Prostate gland (tissue), 2 donors: ENCODE measurements at regions not wholly inside any gene's neighbourhood (a gene's known extent, or its start where the extent isn't known, plus 50 kb on each side); places are given as distances from the start of the nearest gene placed in this dataset.

ENCODE experiments used
- POLR2A ChIP-seq: fragments of 450-650 bp; IDR thresholded peaks from one replicate; pipeline ENCODE4 v1.6.1; 2016; ENCODE audit warnings: antibody characterized with exemption, mild to moderate bottlenecking
- POLR2AphosphoS5 ChIP-seq: sonication (generic); formaldehyde crosslinking; IDR thresholded peaks from one replicate; pipeline ENCODE4 v1.6.1; 2017; ENCODE audit warnings: antibody characterized with exemption
- TF ChIP-seq, protein P1 (sequence below), 4 experiments: fragments of 200-600 bp in 2 of 4; fragments of 450-650 bp in 2 of 4; sonication (generic) in 2 of 4; IDR thresholded peaks; 1 replicate in 3 of 4; 2 replicates in 1 of 4; pipeline ENCODE4 v1.5.1; 2016 to 2019; ENCODE audit warnings: antibody characterized with exemption in 4 of 4, mild to moderate bottlenecking in 2 of 4, moderate library complexity in 2 of 4

DNA sequence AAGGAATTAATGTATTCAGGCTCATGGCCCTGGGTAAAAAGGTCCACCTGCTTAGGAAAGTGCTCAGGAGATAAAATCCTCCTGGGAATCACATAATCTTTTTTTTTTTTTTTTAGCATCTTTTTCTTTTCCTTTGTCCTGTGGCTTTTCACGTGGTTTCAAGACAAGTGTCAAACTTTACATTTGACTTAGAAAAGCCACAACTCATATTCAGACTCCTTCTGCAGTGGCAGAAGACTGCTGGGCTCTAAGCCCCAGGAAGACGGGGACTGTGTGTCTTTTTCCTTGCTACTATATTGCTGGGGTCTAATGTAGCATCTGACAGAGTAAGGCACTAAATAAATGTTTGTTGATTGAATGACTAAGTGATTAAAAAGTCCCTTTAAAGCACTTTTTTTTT, 127.5 kb upstream of the ANKRD1 start:
- TF ChIP-seq, protein P1, sequence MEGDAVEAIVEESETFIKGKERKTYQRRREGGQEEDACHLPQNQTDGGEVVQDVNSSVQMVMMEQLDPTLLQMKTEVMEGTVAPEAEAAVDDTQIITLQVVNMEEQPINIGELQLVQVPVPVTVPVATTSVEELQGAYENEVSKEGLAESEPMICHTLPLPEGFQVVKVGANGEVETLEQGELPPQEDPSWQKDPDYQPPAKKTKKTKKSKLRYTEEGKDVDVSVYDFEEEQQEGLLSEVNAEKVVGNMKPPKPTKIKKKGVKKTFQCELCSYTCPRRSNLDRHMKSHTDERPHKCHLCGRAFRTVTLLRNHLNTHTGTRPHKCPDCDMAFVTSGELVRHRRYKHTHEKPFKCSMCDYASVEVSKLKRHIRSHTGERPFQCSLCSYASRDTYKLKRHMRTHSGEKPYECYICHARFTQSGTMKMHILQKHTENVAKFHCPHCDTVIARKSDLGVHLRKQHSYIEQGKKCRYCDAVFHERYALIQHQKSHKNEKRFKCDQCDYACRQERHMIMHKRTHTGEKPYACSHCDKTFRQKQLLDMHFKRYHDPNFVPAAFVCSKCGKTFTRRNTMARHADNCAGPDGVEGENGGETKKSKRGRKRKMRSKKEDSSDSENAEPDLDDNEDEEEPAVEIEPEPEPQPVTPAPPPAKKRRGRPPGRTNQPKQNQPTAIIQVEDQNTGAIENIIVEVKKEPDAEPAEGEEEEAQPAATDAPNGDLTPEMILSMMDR (IDR thresholded peaks at IDR 0.05): no peak
- TF ChIP-seq POLR2A: no peak
- no peak for TF ChIP-seq POLR2AphosphoS5
